ENCODE measurements at regions not wholly inside any gene's neighbourhood (a gene's known extent, or its start where the extent isn't known, plus 50 kb on each side); places are given as distances from the start of the nearest gene placed in this dataset.
A peak's percentile ranks its signal among the peaks of the same experiment; 100 is the strongest.

DNA sequence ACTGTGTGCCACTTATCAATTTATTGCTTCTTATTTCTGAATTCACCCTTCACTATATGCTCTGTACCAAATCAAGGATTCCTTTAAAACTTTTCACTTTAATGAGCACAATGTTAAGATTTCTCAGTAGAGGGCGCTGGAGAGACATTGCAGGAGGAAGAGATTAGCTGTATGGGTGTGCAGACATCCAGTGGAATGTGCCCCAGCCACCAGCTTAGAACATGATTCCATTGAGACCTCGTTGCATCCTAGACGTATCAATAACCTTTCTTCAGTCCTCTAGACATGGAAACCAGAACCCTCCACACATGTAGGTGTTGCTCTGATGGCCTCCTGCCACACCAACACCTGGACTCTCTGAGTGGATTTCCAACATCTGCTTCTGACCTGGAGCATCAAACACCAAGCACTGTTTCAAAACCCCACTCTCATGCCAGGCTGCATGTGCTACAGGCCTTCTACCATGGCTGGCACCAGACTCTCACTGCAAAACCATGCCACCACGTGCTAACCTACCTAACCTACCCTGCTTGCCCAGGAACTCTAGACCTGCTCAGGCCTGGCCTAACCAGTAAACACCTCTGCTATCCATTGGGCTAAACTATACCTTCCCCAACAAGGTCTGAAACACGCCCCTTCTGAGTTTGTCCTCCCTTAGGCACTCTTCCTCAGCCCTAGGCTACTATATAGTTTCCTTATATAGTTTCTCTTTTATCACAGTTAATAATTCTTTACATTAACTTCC lies 633.2 kb upstream of the PKDCC start:
- Histone ChIP-seq H3K27ac (ENCODE audit: low read depth, low read length) (no peak overlapping the region), H3K9me3 (ENCODE audit: insufficient read depth, low read depth, low read length) (no peaks in the 10 kb centered on the region), H3K4me3 (ENCODE audit: insufficient read depth, low read depth, low read length) (no peak overlapping the region), H3K79me2 (ENCODE audit: insufficient read depth, low read length) (no peaks in the 10 kb centered on the region), H3K9ac (ENCODE audit: low read length) (no peak overlapping the region), H4K20me1 (ENCODE audit: insufficient read depth, low read length) (no peaks in the 10 kb centered on the region), H3K4me2 (ENCODE audit: low read length) (no peak overlapping the region), H3K27me3 (ENCODE audit: insufficient read depth, low read length) (no peaks in the 10 kb centered on the region), H3K36me3 (ENCODE audit: insufficient read depth, low read length) (no peaks in the 10 kb centered on the region), H3K4me1 (ENCODE audit: insufficient read depth, low read length) (no peaks in the 10 kb centered on the region), H2AFZ (ENCODE audit: low read depth, low read length) (no peak overlapping the region)
- no peaks in the 10 kb centered on the region for H3K27me3 Mint-ChIP-seq (ENCODE audit: low read depth, unreplicated experiment)
- no peak overlapping the region for H3K4me3 Mint-ChIP-seq (ENCODE audit: unreplicated experiment)
- TF ChIP-seq, protein P1, sequence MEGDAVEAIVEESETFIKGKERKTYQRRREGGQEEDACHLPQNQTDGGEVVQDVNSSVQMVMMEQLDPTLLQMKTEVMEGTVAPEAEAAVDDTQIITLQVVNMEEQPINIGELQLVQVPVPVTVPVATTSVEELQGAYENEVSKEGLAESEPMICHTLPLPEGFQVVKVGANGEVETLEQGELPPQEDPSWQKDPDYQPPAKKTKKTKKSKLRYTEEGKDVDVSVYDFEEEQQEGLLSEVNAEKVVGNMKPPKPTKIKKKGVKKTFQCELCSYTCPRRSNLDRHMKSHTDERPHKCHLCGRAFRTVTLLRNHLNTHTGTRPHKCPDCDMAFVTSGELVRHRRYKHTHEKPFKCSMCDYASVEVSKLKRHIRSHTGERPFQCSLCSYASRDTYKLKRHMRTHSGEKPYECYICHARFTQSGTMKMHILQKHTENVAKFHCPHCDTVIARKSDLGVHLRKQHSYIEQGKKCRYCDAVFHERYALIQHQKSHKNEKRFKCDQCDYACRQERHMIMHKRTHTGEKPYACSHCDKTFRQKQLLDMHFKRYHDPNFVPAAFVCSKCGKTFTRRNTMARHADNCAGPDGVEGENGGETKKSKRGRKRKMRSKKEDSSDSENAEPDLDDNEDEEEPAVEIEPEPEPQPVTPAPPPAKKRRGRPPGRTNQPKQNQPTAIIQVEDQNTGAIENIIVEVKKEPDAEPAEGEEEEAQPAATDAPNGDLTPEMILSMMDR (IDR thresholded peaks at IDR 0.05; ENCODE audit: insufficient read depth, low read depth, low read length), result peak; percentile 35
- no peak for TF ChIP-seq EZH2 (IDR thresholded peaks at IDR 0.05; ENCODE audit: insufficient read depth, low read length)
- no peaks in the 10 kb centered on the region for H3K4me1 Mint-ChIP-seq (ENCODE audit: low read depth, unreplicated experiment)
- no peaks in the 10 kb centered on the region for H3K36me3 Mint-ChIP-seq (ENCODE audit: low read depth, unreplicated experiment)
- no peak for DNase-seq (ENCODE audit: low read depth)
- no peaks in the 10 kb centered on the region for H3K9me3 Mint-ChIP-seq (ENCODE audit: unreplicated experiment)
- no peak overlapping the region for H3K27ac Mint-ChIP-seq (ENCODE audit: unreplicated experiment)
- no peak for FAIRE-seq

DNA sequence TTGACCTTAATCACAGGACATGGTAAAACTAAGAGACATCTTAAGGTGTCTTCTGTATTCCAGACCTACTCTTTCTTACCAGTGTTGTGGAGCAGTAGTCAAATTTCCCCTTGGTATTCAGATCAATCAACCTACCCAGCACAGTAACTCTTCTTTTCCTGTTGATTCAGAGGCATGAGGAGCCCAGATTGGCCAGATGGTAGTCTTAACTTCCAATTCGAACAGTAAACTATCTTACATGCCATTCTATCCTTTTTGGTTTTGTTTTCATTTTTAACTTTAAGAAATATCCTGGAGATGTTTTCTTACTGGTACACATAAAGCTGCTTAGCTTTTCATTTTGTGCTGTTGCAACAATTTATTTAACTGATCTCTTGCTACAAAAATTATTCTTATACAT lies 630.3 kb upstream of the PKDCC start:
- Histone ChIP-seq H3K4me1 (ENCODE audit: insufficient read depth, low read length) (no peaks in the 10 kb centered on the region), H3K79me2 (ENCODE audit: insufficient read depth, low read length) (no peaks in the 10 kb centered on the region), H3K4me2 (ENCODE audit: low read length) (no peak overlapping the region), H2AFZ (ENCODE audit: low read depth, low read length) (no peak overlapping the region), H3K9ac (ENCODE audit: low read length) (no peak overlapping the region), H3K27me3 (ENCODE audit: insufficient read depth, low read length) (no peaks in the 10 kb centered on the region), H3K9me3 (ENCODE audit: insufficient read depth, low read depth, low read length) (no peaks in the 10 kb centered on the region), H3K4me3 (ENCODE audit: insufficient read depth, low read depth, low read length) (no peak overlapping the region), H3K27ac (ENCODE audit: low read depth, low read length) (no peak overlapping the region), H3K36me3 (ENCODE audit: insufficient read depth, low read length) (no peaks in the 10 kb centered on the region), H4K20me1 (ENCODE audit: insufficient read depth, low read length) (no peaks in the 10 kb centered on the region)
- Mint-ChIP-seq H3K9me3 (ENCODE audit: unreplicated experiment) (no peaks in the 10 kb centered on the region), H3K27me3 (ENCODE audit: low read depth, unreplicated experiment) (no peaks in the 10 kb centered on the region), H3K4me3 (ENCODE audit: unreplicated experiment) (no peak overlapping the region), H3K36me3 (ENCODE audit: low read depth, unreplicated experiment) (no peaks in the 10 kb centered on the region), H3K4me1 (ENCODE audit: low read depth, unreplicated experiment) (no peaks in the 10 kb centered on the region), H3K27ac (ENCODE audit: unreplicated experiment) (no peak overlapping the region)
- FAIRE-seq, result no peak
- no peak for DNase-seq (ENCODE audit: low read depth)
- no peak for TF ChIP-seq EZH2 (IDR thresholded peaks at IDR 0.05; ENCODE audit: insufficient read depth, low read length)
- TF ChIP-seq, protein P1 (IDR thresholded peaks at IDR 0.05; ENCODE audit: insufficient read depth, low read depth, low read length), result no peak

DNA sequence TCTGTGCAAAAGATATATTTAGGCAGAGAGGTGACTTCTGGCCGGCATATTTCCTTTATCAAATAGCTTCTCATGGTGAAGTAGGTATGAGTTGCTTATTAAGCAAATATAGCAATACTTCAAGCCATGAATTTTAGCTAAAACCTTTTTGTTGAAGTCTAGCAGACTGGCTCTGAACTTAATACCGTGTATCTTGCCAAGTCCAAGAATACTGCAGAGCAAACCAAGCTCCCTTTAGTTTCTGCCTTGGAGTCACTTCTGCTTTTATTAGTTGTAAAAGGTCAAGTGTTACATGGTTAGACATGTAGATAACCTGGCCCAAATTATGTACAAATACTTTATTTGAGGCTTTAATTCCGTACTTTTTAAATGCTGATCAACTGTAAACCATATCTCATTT lies 627.6 kb upstream of the PKDCC start:
- Mint-ChIP-seq H3K27ac (ENCODE audit: unreplicated experiment) (no peak overlapping the region), H3K27me3 (ENCODE audit: low read depth, unreplicated experiment) (no peaks in the 10 kb centered on the region), H3K9me3 (ENCODE audit: unreplicated experiment) (no peaks in the 10 kb centered on the region), H3K36me3 (ENCODE audit: low read depth, unreplicated experiment) (no peaks in the 10 kb centered on the region), H3K4me3 (ENCODE audit: unreplicated experiment) (no peak overlapping the region), H3K4me1 (ENCODE audit: low read depth, unreplicated experiment) (no peaks in the 10 kb centered on the region)
- DNase-seq (ENCODE audit: low read depth), result no peak
- H3K27ac ChIP-seq (ENCODE audit: low read depth, low read length), result no peak overlapping the region
- H4K20me1 ChIP-seq (ENCODE audit: insufficient read depth, low read length), result no peaks in the 10 kb centered on the region
- no peaks in the 10 kb centered on the region for H3K27me3 ChIP-seq (ENCODE audit: insufficient read depth, low read length)
- no peaks in the 10 kb centered on the region for H3K9me3 ChIP-seq (ENCODE audit: insufficient read depth, low read depth, low read length)
- FAIRE-seq, result no peak
- no peaks in the 10 kb centered on the region for H3K79me2 ChIP-seq (ENCODE audit: insufficient read depth, low read length)
- H3K4me1 ChIP-seq (ENCODE audit: insufficient read depth, low read length), result no peaks in the 10 kb centered on the region
- TF ChIP-seq, protein P1 (IDR thresholded peaks at IDR 0.05; ENCODE audit: insufficient read depth, low read depth, low read length), result no peak
- TF ChIP-seq EZH2 (IDR thresholded peaks at IDR 0.05; ENCODE audit: insufficient read depth, low read length), result no peak
- no peak overlapping the region for H3K9ac ChIP-seq (ENCODE audit: low read length)
- H3K36me3 ChIP-seq (ENCODE audit: insufficient read depth, low read length), result no peaks in the 10 kb centered on the region
- H3K4me2 ChIP-seq (ENCODE audit: low read length), result no peak overlapping the region
- no peak overlapping the region for H3K4me3 ChIP-seq (ENCODE audit: insufficient read depth, low read depth, low read length)
- H2AFZ ChIP-seq (ENCODE audit: low read depth, low read length), result no peak overlapping the region

All from astrocyte (in vitro differentiated cells and primary cell).